ENCODE measurements at regions not wholly inside any gene's neighbourhood (a gene's known extent, or its start where the extent isn't known, plus 50 kb on each side); places are given as distances from the start of the nearest gene placed in this dataset.

- TF ChIP-seq NFRKB (IDR thresholded peaks at IDR 0.05) (no peak), LEF1 (IDR thresholded peaks at IDR 0.05; ENCODE audit: borderline replicate concordance) (no peak)
Measured at GRCh38 chr9:16071400-16071799, 518.6 kb downstream of the CCDC171 start.
